DMS79 treated with DMSO at 0.1 percent for 48 hours (cell line): ENCODE measurements at regions not wholly inside any gene's neighbourhood (a gene's known extent, or its start where the extent isn't known, plus 50 kb on each side); places are given as distances from the start of the nearest gene placed in this dataset.

ENCODE experiments used
- DNase-seq: peaks from one replicate; lab custom pipeline; 2025; lab: John Stamatoyannopoulos, UW

DNA sequence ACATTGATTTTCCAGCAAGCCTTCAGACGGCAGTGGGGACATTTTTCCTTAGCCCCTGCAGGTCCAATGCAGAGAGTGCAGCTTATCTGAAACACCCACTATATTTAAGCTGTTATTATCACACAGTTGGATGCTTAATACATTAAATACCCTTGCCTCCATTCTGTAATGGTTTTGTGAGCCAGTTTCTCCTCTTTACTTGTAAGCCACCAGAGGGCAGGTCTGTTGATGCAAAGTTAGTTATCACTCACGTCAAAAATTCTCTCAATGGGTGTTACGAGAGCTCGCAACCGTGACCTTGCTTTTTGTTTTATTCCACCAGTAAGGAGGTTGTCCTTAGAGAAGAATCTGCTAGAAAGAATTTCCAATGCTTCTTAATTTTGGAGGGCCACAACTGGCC, 189.8 kb downstream of the INSIG2 start:
- no peak for DNase-seq

- no peak for DNase-seq
These were observed 186.7 kb downstream of the INSIG2 start for GRCh38 chr2:118274841-118275510.

DNA sequence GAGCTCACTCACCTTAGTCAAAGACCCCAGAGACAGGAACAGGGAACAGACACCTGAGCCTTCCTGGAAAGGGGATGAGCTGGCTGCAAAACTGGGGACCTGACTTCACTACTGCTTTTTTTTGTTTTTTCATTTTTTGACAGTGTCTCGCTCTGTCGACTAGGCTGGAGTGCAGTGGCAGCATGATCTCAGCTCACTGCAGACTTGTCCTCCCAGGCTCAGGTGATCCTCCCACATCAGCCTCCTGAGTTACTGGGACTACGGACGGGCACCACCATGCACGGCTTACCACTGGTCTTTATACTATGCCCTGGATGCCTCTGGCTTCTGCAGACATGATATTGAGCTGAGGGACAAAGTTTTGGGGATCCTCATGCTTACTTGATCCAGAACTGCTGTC, 184.1 kb downstream of the INSIG2 start:
- DNase-seq = no peak

- DNase-seq = no peak
These were observed 181.3 kb downstream of the INSIG2 start for GRCh38 chr2:118269408-118270051.

GRCh38 chr2:118268268-118268667, 180.0 kb downstream of the INSIG2 start:
- no peak for DNase-seq

- no peak for DNase-seq
These were observed 177.7 kb downstream of the INSIG2 start for GRCh38 chr2:118265873-118266455.

DNA sequence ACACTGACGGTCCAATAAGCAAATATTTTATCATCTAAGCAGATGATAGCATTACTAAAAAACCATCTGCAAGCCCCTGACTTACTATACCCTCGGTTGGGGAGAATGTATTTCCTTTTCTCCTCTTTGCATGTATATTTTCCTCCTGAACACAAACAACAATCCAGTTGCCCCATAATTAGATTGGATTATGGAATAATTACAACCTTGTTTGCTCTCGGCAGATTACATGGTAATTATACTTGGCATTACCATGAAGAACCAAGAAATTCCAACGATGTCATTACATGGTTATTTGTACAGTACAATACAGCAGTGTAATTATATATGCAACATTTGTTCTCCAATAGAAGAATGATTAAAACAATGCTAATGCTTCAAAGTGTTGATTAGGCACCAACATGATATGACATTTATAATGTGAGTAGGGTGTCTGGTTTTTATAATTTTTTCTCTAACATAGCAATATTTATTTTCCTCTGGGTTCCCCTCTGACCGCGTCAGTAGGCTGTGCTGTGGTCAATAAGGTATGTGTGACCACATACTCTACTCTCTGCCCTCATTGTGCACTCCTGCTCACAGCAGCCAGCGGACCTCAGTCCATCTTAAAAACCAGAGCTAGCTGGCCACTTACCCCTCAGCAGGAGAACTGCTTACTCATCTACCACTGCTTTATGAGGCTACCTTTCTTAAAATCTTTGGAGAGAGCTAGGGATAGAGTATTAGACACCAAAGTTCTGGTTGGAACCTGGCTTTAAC, 176.1 kb downstream of the INSIG2 start:
- no peak for DNase-seq

DNA sequence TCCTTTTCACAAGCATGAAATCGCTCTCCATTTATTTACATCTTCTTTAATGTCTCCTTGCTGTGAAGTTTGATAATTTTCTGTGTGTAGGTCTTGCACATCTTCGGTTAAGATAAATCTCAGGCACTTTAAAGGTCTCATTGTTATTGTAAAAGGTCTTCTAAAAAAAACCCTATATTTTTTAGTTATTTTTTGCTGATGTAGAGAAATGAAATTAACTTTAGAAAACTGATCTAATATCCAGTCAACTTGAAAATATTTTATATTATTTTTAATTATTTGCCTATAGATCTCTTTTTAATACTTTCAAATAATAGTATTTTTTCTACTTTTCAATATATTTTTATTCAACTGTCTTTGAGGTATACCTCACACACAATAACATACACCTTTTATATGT, 169.4 kb downstream of the INSIG2 start:
- no peak for DNase-seq

GRCh38 chr2:118255771-118256372, 167.6 kb downstream of the INSIG2 start:
- no peak for DNase-seq

DNA sequence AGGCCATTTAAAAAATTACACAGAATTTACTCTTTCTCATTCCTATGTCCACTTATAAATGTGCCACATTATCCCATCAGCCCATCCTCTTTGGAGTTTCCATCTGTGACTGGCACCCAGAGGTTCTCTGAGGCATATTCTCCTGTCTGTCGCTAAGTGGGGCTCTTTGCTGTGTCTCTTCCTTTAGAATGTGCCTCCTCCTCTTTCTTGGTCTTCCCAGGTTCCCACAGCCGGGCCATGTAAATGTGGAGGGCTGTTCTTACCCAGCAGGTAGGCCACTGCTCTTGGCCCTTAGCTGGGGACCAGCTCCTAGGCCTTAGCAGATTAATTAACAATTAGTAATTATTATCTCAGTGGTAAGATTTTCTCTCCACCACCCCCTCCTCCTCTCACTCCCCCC, 167.0 kb downstream of the INSIG2 start:
- DNase-seq = no peak

DNA sequence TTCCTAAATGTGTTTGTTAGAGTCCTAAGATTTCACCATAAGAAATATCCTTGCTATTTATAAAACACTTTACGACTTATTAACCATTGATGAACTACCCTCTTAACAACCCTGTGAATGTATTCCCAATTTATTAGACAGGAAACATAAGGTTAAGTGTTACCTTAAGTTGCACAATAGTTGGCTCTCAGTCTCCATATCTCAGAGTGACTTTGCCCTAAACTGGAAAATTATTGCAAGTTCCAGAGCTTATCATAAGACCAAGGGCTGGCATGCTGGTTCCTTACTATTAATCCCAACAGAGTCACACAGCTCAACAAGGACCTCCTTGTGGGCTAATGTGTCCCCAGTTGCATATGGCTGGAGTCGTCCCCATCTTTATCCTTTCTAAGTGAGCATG, 165.8 kb downstream of the INSIG2 start:
- DNase-seq = no peak

DNA sequence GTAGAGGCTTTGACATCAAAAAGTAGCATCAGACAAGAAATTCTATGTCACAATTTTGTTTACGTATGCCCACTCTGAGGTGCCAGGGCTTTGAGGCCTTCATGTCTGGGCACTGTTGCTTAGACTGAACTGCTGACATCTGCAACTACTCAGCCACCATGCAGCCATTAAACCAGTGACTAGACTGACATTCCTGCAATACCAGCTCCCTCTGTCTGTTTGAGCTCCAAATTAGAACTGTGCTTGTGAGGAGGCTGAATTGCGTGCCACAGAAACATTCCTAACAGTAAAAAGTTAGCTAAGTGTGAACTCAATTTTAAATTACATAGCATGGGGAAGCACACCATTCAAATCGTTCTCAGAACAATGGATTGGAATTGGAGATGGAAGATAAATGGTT, 163.2 kb downstream of the INSIG2 start:
- DNase-seq = no peak

GRCh38 chr2:118250463-118250862, 162.2 kb downstream of the INSIG2 start:
- no peak for DNase-seq

GRCh38 chr2:118250001-118250400, 161.7 kb downstream of the INSIG2 start:
- DNase-seq = no peak

GRCh38 chr2:118249531-118249930, 161.3 kb downstream of the INSIG2 start:
- DNase-seq = no peak

DNA sequence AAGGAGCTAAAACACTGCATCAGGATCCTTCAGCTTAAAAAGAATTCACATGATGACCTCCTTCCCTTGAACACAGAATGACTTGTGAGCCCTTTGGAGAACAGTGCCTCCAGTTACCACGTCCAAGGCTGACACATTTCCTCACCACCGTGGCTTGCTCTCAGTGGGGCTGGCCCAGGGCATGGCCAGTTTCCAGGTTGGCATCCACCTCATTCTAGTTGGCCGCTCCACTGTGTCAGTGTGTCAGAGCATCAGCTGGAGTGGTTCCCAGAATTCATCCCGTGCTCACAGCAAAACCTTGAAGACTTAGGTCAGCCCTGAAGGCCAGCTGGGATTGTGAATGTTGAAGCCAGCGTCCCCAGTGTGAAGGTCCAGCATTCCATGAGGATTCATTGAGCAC, 158.5 kb downstream of the INSIG2 start:
- DNase-seq = no peak

GRCh38 chr2:118246079-118246478, 157.8 kb downstream of the INSIG2 start:
- no peak for DNase-seq

DNA sequence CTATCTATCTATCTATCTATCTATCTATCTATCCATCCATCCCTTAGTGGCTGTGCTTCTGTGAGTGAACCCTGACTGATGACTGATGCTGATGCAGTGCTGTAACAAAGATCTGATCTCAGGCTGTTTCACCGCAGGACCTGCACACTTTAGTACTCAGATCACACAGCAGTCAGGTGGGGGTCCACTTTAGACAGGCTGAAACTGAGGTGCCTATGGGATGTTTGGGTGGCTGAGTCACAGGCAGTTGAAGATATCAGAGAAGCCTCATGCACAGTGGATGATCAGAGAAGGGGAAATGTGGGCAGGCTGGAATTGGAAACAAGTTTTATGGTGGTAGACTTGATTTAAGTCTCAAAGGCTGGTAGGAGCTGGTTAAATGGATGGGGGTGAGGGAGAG, 156.4 kb downstream of the INSIG2 start:
- DNase-seq = no peak

GRCh38 chr2:118243031-118243430, 154.8 kb downstream of the INSIG2 start:
- DNase-seq = no peak

DNA sequence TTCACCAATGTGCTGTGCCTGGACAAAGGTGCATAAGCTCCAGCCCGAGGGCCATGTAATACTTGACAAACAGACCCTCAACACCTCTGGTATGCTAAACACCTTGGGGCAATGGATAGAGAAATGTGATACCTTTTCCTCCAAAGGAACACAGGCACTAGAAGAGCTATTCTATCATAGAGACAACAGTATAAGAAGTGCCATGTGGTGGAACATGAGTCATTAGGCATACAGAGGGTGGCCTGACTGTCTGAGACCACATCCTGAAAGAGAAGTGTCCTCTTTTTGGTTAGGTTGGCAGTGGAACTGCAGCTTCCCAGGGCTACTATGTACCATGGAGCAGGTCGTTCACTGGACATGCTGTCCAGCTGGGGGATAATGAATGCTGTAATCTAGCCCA, 153.9 kb downstream of the INSIG2 start:
- no peak for DNase-seq

DNA sequence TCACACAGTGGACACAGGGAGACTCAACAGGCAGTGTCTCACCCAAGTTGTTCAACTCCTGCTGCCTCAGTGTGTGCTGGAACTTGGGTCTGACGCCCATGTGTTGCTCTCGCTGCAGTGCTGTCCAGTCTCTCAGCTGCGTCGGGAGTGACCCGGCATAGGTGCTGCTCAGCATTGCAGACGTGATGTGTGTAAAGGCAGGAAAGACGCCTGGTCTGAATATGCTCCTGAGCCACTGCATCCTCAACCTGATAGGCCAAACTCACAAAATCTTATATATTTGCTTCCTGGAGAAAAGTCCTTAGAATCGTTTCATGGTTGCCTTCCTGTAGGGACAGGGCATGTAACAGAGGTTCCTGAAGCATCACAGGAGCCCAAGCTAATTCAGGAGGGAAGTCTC, 152.9 kb downstream of the INSIG2 start:
- no peak for DNase-seq

DNA sequence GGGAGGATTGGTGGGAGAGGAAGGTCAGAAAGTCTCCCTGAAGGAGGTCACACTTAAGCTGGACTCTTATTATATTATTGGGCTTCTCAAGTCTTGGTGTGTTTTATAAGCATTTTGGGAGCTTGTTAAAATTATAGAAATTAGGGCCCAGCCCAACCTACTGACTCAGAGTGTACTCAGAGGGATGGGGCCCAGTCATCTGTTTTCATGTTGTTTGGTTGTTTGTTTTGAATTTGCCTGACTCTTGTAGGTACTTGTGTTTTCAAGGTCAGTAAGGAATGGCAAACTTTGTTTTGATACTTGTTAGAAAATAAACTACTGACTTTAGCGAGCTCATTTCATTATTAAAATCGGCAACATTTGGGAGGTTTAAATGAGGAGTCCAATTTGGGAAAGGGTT, 152.0 kb downstream of the INSIG2 start:
- DNase-seq = no peak

DNA sequence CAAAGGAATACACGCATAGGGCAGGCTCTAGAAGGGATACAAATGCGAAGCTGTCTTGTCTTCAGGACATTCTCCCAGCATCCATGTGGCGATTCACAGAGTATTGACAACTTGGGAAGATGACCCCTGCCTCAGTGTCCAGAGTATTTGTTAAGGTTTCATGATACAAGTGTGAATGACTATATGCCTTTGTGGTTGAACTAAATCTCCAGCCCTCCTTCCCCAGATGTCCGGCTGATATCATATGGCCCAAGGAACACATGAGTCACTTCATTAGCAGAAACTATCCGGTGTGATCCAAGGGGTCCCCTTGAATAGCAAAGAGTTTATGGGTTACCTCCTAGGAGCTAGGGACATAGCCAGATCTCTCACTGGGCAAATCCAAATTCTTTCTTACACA, 151.0 kb downstream of the INSIG2 start:
- DNase-seq = no peak
